Anterior cingulate cortex (tissue), 58 donors: ENCODE measurements at regions not wholly inside any gene's neighbourhood (a gene's known extent, or its start where the extent isn't known, plus 50 kb on each side); places are given as distances from the start of the nearest gene placed in this dataset.

Source experiments
- DNase-seq, 58 donors: peaks; one replicate each; lab custom pipeline; 2025; lab: John Stamatoyannopoulos, UW

DNA sequence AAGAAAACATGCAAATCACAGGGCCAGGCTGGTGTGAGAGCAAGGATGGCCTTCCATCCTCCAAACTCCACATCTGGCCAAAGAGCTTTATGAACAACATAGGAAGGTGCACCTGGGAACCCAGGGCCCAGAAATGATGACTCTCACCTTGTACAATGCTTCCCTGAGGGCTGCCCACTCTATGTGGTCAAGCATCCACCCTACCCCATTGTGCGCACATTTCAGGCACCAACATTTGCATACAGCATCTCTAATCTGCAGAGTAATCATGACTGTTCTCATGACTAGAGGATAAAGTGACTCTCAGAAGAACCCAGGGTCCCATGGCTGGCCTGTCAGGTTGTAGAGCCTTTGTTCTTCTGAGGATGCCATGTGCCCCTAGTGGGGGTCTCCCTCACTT, 57.2 kb upstream of the NTF3 start:
- DNase-seq: no peak

GRCh38 chr12:5375547-5376295, 56.2 kb upstream of the NTF3 start:
- no peak for DNase-seq

GRCh38 chr12:5376591-5377207, 55.2 kb upstream of the NTF3 start:
- DNase-seq: no peak

DNA sequence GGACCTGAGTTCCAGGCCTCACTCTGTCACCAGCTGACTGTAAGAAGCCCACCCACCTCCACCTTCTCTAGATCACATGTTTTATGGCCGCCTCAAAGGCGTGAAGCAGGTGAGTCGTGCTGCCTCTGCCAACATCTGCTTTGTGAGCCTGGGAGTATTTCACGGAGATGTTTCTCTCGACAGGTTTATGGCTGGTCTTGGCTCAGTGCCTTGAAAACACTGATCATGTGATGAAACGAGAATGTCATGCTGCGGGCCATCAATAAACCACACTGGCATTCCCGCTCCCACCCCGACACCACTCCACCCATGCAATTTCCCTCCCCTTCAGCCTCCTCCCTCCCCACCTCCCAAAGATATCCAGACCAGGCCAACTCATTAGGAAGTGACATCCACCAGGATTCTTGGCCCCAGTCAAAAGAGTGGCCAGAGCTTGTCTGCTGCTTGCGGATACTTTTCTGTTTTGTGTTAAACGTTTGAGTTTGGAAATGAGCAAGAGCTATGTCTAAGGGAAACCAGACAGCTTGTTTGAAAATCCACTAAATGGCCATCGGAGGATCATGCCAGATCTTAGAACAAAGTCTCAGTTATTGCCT, 53.8 kb upstream of the NTF3 start:
- DNase-seq: no peak

GRCh38 chr12:5379749-5380496, 52.0 kb upstream of the NTF3 start:
- DNase-seq: no peak
